RKO (cell line): ENCODE measurements at regions not wholly inside any gene's neighbourhood (a gene's known extent, or its start where the extent isn't known, plus 50 kb on each side); places are given as distances from the start of the nearest gene placed in this dataset.

Source experiments
- DNase-seq: peaks from one replicate; pipeline ENCODE4 v3.0.0-alpha.2; 2016; ENCODE audit warnings: low spot score

- no peak for DNase-seq
These were observed 367.0 kb downstream of the LPIN1 start for GRCh38 chr2:12113412-12113811.

GRCh38 chr2:12114816-12115215, 368.4 kb downstream of the LPIN1 start:
- no peak for DNase-seq

GRCh38 chr2:12116228-12116750, 369.9 kb downstream of the LPIN1 start:
- no peak for DNase-seq

DNA sequence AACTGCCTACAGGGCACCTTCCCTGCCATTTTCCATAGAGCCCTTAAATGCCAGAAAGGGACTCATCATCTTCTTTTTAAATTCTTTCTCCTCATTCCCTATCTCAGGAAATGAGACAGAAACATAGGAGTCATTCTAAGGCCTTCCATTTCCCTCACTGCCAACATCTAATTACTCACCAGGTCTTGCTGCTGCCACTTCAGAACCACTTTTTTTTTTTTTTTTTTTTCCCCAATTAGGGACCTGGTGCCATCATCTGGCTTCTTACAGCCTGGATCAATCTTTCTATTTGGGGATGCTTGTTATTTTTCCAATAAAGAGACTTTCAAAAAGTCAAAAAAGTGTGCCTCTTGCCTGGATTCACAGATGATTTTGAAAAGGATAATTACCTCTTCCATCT, 373.4 kb downstream of the LPIN1 start:
- DNase-seq = no peak

DNA sequence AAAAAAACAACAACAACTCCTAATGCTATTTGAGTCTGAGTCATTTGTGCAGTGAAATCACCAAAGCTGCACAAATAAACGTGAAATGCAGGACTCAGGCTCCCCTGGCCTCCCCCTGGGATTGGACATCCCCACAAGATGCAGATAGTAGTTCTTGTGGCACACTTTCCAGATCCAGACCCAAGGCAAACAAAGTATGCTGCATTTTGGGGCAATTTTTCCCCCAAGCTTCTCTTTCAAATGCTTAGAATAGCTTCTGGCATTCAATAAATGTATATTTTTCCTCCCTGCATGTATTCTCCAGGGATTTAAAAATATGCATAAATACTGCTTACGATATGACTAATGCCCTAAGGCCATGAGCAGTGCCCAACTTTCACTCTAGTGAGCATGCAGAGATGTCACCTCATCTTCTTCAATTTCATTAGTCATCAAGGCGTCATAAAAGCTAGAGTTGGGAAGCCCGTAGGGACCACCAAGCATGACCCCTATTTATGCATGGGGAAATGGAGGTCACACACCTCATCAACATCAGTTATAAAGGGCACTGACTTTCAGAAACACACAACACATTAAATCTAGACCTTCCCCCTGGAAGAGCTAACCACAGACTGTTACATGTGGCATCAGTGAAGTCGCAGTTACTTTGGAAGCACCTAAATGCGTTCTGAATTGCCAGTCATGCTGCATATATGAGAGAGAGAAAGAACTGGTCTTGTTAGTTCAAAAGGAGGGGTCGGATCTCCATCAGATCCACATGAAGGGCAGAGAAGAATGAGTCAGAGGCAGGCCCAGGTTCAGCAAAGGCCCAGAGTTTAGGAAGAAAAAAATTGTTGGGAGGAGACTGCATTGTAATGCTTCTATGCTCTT, 374.1 kb downstream of the LPIN1 start:
- DNase-seq = no peak

DNA sequence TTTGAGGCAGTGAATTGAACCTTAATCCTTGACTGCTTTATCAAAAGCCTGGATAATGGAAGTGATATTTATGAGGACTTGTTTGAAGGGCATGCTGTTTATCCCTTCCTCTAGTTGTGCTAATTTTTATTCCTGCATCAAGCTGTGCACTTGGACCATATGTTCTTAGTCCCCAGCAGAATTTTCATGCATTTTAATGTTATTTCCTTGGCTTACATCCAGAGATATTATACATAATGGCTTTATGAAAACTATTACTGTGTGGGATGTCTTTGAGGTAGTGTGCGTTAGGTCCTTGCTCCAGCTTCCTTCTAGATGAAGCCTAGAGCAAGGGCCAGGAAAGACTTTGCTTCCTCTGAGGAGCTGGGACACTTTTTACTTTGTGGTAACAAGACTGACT, 378.4 kb downstream of the LPIN1 start:
- no peak for DNase-seq

GRCh38 chr2:12126318-12126717, 379.9 kb downstream of the LPIN1 start:
- no peak for DNase-seq

DNA sequence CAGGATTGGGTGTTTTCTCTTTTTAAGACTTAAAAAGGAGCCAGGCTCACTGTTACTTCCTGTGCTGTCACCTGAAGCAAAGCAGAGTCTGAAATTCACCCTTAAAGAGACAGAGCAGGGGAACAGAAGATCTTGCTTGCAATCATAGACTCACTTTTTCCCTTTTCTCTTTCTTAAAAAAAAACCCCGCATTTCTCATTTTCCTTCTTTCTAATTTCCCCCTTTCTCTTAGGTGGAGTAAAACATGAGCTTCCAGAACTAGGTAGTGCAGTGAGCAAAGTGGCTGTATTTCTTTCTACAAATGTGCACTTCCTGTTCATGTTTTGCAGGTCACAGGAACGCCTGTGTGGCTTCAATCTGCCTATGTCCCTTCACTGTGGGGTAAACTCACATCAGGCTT, 381.2 kb downstream of the LPIN1 start:
- DNase-seq = no peak

GRCh38 chr2:12131975-12132374, 385.5 kb downstream of the LPIN1 start:
- DNase-seq = no peak

DNA sequence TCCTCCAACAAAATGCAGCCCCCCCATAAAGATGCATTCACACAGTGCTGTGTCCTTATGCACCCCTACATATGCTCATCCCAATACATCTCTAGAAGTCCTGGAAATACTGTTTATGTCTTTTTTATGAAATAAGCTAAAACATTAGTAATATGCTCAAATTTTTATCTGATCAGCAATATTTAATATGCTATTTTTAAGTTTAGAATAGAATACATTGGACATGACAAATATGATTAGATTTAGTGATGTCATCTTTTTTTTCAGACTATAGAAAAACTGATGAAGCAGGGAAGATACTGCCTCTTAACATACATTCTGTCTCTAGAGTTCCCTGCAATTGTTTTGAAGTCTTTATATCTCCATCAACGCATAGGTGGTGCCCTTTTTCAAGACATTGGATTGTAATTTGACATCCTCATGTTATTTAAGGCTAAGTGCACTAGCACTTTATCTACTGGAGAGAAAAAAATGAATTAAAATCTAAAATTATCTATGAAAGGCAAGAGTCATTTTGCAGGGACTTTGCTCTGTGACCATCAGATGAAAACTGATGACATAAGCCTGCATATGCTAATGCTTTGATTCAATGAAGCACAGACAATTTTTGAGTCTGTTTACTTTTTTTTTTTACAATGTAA, 395.3 kb downstream of the LPIN1 start:
- no peak for DNase-seq

- DNase-seq = no peak
These were observed 405.3 kb downstream of the LPIN1 start for GRCh38 chr2:12151716-12152115.

DNA sequence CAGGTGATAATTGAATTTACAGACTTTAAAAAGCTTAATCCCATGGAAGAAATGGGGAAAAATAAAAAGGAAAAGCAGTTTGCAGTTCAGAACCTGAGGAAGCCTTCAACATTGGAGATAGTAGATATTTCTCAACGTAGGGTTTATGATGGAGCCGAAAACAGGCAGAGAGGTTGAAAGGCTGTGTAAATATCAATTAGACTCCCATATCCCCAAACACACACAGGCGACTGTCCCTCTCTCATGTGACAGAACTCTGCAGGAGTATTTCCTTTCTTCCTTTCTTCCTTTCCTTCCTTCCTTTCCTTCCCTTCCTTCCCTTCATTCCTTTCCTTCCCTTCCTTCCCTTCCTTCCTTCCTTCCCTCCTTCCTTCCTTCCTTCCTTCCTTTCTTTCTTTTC, 406.5 kb downstream of the LPIN1 start:
- no peak for DNase-seq

- no peak for DNase-seq
These were observed 409.0 kb downstream of the LPIN1 start for GRCh38 chr2:12155303-12156051.

- DNase-seq = no peak
These were observed 409.9 kb downstream of the LPIN1 start for GRCh38 chr2:12156349-12156748.

DNA sequence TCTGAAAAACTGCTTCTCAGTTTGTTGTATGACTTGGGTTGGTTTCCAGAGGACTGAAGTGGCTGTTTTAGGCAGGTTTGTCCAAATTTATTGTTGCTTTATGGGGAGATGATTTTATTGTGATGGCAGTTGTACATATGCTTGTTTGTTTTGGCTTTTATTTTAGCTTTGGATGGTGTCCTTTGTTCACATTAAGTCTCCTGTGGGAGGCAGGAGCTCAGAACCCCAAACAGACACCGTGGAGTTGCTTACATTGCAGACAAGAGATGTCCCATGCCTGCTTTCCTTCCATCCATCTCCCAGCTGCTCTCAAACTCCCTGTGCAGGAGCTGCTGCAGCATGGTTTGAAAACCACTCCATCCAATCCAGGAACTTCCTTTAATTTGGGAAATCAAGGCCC, 414.7 kb downstream of the LPIN1 start:
- DNase-seq = no peak

GRCh38 chr2:12162269-12163247, 416.1 kb downstream of the LPIN1 start:
- DNase-seq = no peak

GRCh38 chr2:12163866-12164265, 417.4 kb downstream of the LPIN1 start:
- no peak for DNase-seq

- no peak for DNase-seq
These were observed 418.3 kb downstream of the LPIN1 start for GRCh38 chr2:12164689-12165088.

- DNase-seq = no peak
These were observed 421.3 kb downstream of the LPIN1 start for GRCh38 chr2:12167525-12168317.

DNA sequence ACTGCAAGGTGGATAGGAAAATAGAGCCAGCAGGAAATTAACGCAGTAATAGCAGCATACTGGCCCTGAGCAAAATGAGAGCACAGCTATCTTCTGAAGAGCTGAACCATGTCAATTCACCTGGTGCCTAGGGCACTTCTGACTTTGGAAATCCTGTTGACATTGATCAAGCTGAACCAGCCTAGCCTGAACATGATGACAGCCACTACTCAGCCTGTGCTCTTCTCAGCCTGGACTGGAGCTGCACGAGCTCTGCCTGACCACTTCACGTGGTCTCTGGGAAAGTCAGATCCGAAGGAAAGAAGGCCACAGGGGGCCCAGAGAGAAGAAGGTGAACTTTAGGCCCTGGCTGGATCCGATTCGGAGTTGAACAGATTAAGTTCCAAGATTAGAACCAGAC, 421.9 kb downstream of the LPIN1 start:
- no peak for DNase-seq
